ENCODE measurements at regions not wholly inside any gene's neighbourhood (a gene's known extent, or its start where the extent isn't known, plus 50 kb on each side); places are given as distances from the start of the nearest gene placed in this dataset.

DNA sequence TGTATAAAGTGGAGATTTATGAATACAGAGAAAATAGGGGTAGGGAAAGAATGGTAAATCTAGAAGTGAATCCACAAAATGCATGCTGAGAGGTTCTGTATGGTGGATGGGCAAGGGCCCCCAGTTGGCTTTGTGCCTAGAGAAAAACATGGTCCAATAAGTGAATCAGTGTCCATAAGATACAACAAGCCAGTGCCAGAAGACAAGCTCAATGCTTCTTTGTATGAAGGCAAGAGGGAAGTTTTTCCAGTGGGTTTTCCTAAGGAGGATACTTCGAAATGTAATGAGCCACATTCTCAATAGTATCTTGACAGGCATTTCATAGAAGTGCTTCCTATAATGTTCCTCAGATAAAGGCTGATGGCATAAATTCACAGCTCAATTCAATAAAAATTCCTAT, 169.4 kb upstream of the HMCN1 start:
- Histone ChIP-seq H3K79me1 (ENCODE audit: insufficient read depth, low read depth, low read length, poor library complexity, severe bottlenecking) (no peaks in the 10 kb centered on the region), H3K27ac (ENCODE audit: insufficient read length, low read depth, low read length) (no peak overlapping the region), H3K18ac (ENCODE audit: insufficient read length, low read depth, low read length) (no peak overlapping the region), H3K4me1 (ENCODE audit: insufficient read depth, low read length) (no peaks in the 10 kb centered on the region), H3K9ac (ENCODE audit: extremely low read depth, insufficient read length, low read length) (no peak overlapping the region), H3K9me3 (ENCODE audit: control insufficient read depth, low read depth, low read length) (no peaks in the 10 kb centered on the region), H2AK5ac (ENCODE audit: insufficient read length, low read length) (no peak overlapping the region), H4K5ac (ENCODE audit: insufficient read length, low read depth, low read length) (no peak overlapping the region), H3K23me2 (ENCODE audit: insufficient read length, low read depth, low read length, poor library complexity, severe bottlenecking) (no peaks in the 10 kb centered on the region), H2BK20ac (ENCODE audit: low read depth, low read length, poor library complexity, severe bottlenecking) (no peak overlapping the region), H2BK5ac (ENCODE audit: insufficient read length, low read length) (no peak overlapping the region), H3K4me2 (ENCODE audit: insufficient read depth, insufficient read length, low read length) (no peak overlapping the region), H2BK120ac (ENCODE audit: low read depth, low read length, poor library complexity, severe bottlenecking) (no peak overlapping the region), H3K23ac (ENCODE audit: insufficient read length, low read depth, low read length) (no peak overlapping the region), H2BK12ac (ENCODE audit: insufficient read length, low read depth, low read length) (no peak overlapping the region), H3K4ac (ENCODE audit: low read depth, low read length) (no peak overlapping the region), H3K79me2 (ENCODE audit: insufficient read depth, low read length) (no peaks in the 10 kb centered on the region), H2BK15ac (ENCODE audit: low read depth, low read length) (no peak overlapping the region), H3K56ac (ENCODE audit: insufficient read length, low read depth, low read length) (no peak overlapping the region), H3K27me3 (ENCODE audit: insufficient read depth, low read length) (no peaks in the 10 kb centered on the region), H3T11ph (ENCODE audit: low read length) (no peak overlapping the region), H4K20me1 (ENCODE audit: control insufficient read depth, insufficient read depth, insufficient read length) (no peaks in the 10 kb centered on the region), H4K91ac (ENCODE audit: insufficient read length, low read depth, low read length) (no peak overlapping the region), H2AFZ (ENCODE audit: low read length) (no peak overlapping the region), H4K8ac (replicated peaks; ENCODE audit: insufficient read length, low read depth, low read length) (no peak overlapping the region), H3K14ac (ENCODE audit: insufficient read depth, low read length) (no peak overlapping the region)
- Mint-ChIP-seq H3K4me1 (peaks cover 2 to 4% of the 10 kb centered on the region in 2 experiments; a peak in 2 of 4 replicates), H3K27ac (no peak overlapping the region), H3K4me3 (no peak overlapping the region), H3K36me3 (ENCODE audit: insufficient read depth in 1 of 3, low read depth in 3 of 3) (no peaks in the 10 kb centered on the region), H3K9me3 (no peaks in the 10 kb centered on the region), H3K27me3 (ENCODE audit: low read depth) (no peaks in the 10 kb centered on the region)
- no peak for TF ChIP-seq CTCF (conservative IDR thresholded peaks at IDR 0.05)
- no CpG with 5 or more reads among the region's 1 CpG for WGBS (ENCODE audit: extremely low coverage, insufficient read length, low lambda C conversion rate)
- no peak for DNase-seq

All from H9 (cell line).